ENCODE measurements at regions not wholly inside any gene's neighbourhood (a gene's known extent, or its start where the extent isn't known, plus 50 kb on each side); places are given as distances from the start of the nearest gene placed in this dataset.

GRCh38 chr12:42733911-42734310 lies 144.4 kb upstream of the PRICKLE1 start:
- no peak overlapping the region for H2AFZ ChIP-seq (ENCODE audit: low read depth, low read length)
- H3F3A ChIP-seq (ENCODE audit: insufficient read depth, low read length, poor library complexity, severe bottlenecking), result no peaks in the 10 kb centered on the region
- H3K4me2 ChIP-seq (ENCODE audit: low read length), result no peak overlapping the region
- H3K9ac ChIP-seq (ENCODE audit: low read length), result peak overlapping the region; percentile 43
- H3K36me3 ChIP-seq (ENCODE audit: insufficient read depth, low read length), result no peaks in the 10 kb centered on the region
- peak overlapping the region; percentile 89 for H3K27ac ChIP-seq (ENCODE audit: low read length)
- H4K20me1 ChIP-seq (ENCODE audit: insufficient read depth), result no peaks in the 10 kb centered on the region
- H3K27me3 ChIP-seq (ENCODE audit: insufficient read depth, low read depth, low read length), result no peaks in the 10 kb centered on the region
- no peaks in the 10 kb centered on the region for H3K9me2 ChIP-seq (ENCODE audit: insufficient read depth, low read length)
- H3K9me3 ChIP-seq (ENCODE audit: low read length), result no peaks in the 10 kb centered on the region
- no peak overlapping the region for H3K4me3 ChIP-seq (ENCODE audit: low read length)
- TF ChIP-seq SMC3 (conservative IDR thresholded peaks at IDR 0.05; ENCODE audit: poor library complexity) (no peak), EP300 (conservative IDR thresholded peaks at IDR 0.05; ENCODE audit: poor library complexity, severe bottlenecking) (peak; percentile 96), MXI1 (conservative IDR thresholded peaks at IDR 0.05; ENCODE audit: poor library complexity, severe bottlenecking) (no peak), TAF1 (IDR thresholded peaks at IDR 0.05; ENCODE audit: low read depth) (no peak), RAD21 (conservative IDR thresholded peaks at IDR 0.05) (peak; percentile 30), CTCF (IDR thresholded peaks at IDR 0.05; ENCODE audit: poor library complexity, severe bottlenecking) (no peak), REST (IDR thresholded peaks at IDR 0.05; ENCODE audit: borderline replicate concordance) (peak; percentile 63), POLR2AphosphoS5 (IDR thresholded peaks at IDR 0.05) (peak; percentile 75), EZH2 (IDR thresholded peaks at IDR 0.05; ENCODE audit: borderline replicate concordance, insufficient read depth, low read length, poor library complexity, severe bottlenecking) (no peak)
- no peaks in the 10 kb centered on the region for H3K79me2 ChIP-seq (replicated peaks; ENCODE audit: insufficient read depth, low read length)

GRCh38 chr12:42732908-42733411 lies 143.4 kb upstream of the PRICKLE1 start:
- Histone ChIP-seq H4K20me1 (ENCODE audit: insufficient read depth) (no peaks in the 10 kb centered on the region), H3K9ac (ENCODE audit: low read length) (peak overlapping the region; percentile 40), H3K27me3 (ENCODE audit: insufficient read depth, low read depth, low read length) (no peaks in the 10 kb centered on the region), H2AFZ (ENCODE audit: low read depth, low read length) (no peak overlapping the region), H3K9me2 (ENCODE audit: insufficient read depth, low read length) (no peaks in the 10 kb centered on the region), H3K79me2 (replicated peaks; ENCODE audit: insufficient read depth, low read length) (no peaks in the 10 kb centered on the region), H3F3A (ENCODE audit: insufficient read depth, low read length, poor library complexity, severe bottlenecking) (no peaks in the 10 kb centered on the region), H3K4me3 (ENCODE audit: low read length) (no peak overlapping the region), H3K9me3 (ENCODE audit: low read length) (no peaks in the 10 kb centered on the region), H3K36me3 (ENCODE audit: insufficient read depth, low read length) (no peaks in the 10 kb centered on the region), H3K4me2 (ENCODE audit: low read length) (no peak overlapping the region), H3K27ac (ENCODE audit: low read length) (peak overlapping the region; percentile 89)
- TF ChIP-seq MXI1 (conservative IDR thresholded peaks at IDR 0.05; ENCODE audit: poor library complexity, severe bottlenecking), result no peak
- no peak for TF ChIP-seq POLR2AphosphoS5 (IDR thresholded peaks at IDR 0.05)
- TF ChIP-seq TAF1 (IDR thresholded peaks at IDR 0.05; ENCODE audit: low read depth), result no peak
- TF ChIP-seq EP300 (conservative IDR thresholded peaks at IDR 0.05; ENCODE audit: poor library complexity, severe bottlenecking), result no peak
- TF ChIP-seq EZH2 (IDR thresholded peaks at IDR 0.05; ENCODE audit: borderline replicate concordance, insufficient read depth, low read length, poor library complexity, severe bottlenecking), result no peak
- TF ChIP-seq SMC3 (conservative IDR thresholded peaks at IDR 0.05; ENCODE audit: poor library complexity), result no peak
- no peak for TF ChIP-seq REST (IDR thresholded peaks at IDR 0.05; ENCODE audit: borderline replicate concordance)
- no peak for TF ChIP-seq CTCF (IDR thresholded peaks at IDR 0.05; ENCODE audit: poor library complexity, severe bottlenecking)
